Activated CD4-positive, alpha-beta T cell treated with anti-CD3 and anti-CD28 coated beads for 48 hours (primary cell): ENCODE measurements at regions not wholly inside any gene's neighbourhood (a gene's known extent, or its start where the extent isn't known, plus 50 kb on each side); places are given as distances from the start of the nearest gene placed in this dataset.
"Not testable (repeated sequence)": the region's sequence is repeated elsewhere in the genome, so short reads cannot be mapped to it uniquely, and the experiment has no call there.

Experiments used
- DNase-seq: peaks from one replicate; pipeline ENCODE4 v3.0.0-alpha.2; 2020

GRCh38 chr3:21017115-21017852 lies 733.7 kb downstream of the ZNF385D start:
- no peak for DNase-seq

- DNase-seq = no peak
These were observed 737.4 kb downstream of the ZNF385D start for GRCh38 chr3:21013566-21013965.

- no peak for DNase-seq
These were observed 751.3 kb downstream of the ZNF385D start for GRCh38 chr3:20999661-21000060.

- no peak for DNase-seq
These were observed 753.8 kb downstream of the ZNF385D start for GRCh38 chr3:20997183-20997582.

- no peak for DNase-seq
These were observed 760.1 kb downstream of the ZNF385D start for GRCh38 chr3:20990896-20991295.

GRCh38 chr3:20989653-20990052 lies 761.4 kb downstream of the ZNF385D start:
- DNase-seq = not testable (repeated sequence)

- DNase-seq = no peak
These were observed 766.3 kb downstream of the ZNF385D start for GRCh38 chr3:20984594-20985205.

- DNase-seq = no peak
These were observed 775.8 kb downstream of the ZNF385D start for GRCh38 chr3:20975188-20975651.

- no peak for DNase-seq
These were observed 776.6 kb downstream of the ZNF385D start for GRCh38 chr3:20974396-20974795.

- not testable (repeated sequence) for DNase-seq
These were observed 780.2 kb downstream of the ZNF385D start for GRCh38 chr3:20970807-20971206.

GRCh38 chr3:20967485-20967884 lies 781.5 kb upstream of the SGO1 start:
- not testable (repeated sequence) for DNase-seq

- DNase-seq = no peak
These were observed 772.2 kb upstream of the SGO1 start for GRCh38 chr3:20958161-20958560.

- no peak for DNase-seq
These were observed 759.9 kb upstream of the SGO1 start for GRCh38 chr3:20945892-20946291.

- no peak for DNase-seq
These were observed 749.8 kb upstream of the SGO1 start for GRCh38 chr3:20935791-20936190.

GRCh38 chr3:20931834-20932233 lies 745.8 kb upstream of the SGO1 start:
- no peak for DNase-seq

- DNase-seq = no peak
These were observed 744.0 kb upstream of the SGO1 start for GRCh38 chr3:20930034-20930433.

- DNase-seq = no peak
These were observed 738.8 kb upstream of the SGO1 start for GRCh38 chr3:20924646-20925385.

GRCh38 chr3:20921112-20921511 lies 735.1 kb upstream of the SGO1 start:
- not testable (repeated sequence) for DNase-seq

GRCh38 chr3:20916951-20917606 lies 731.1 kb upstream of the SGO1 start:
- DNase-seq = no peak

- no peak for DNase-seq
These were observed 728.3 kb upstream of the SGO1 start for GRCh38 chr3:20914310-20914709.

- no peak for DNase-seq
These were observed 726.4 kb upstream of the SGO1 start for GRCh38 chr3:20912406-20912805.

- no peak for DNase-seq
These were observed 723.5 kb upstream of the SGO1 start for GRCh38 chr3:20909511-20909910.

- DNase-seq = no peak
These were observed 719.3 kb upstream of the SGO1 start for GRCh38 chr3:20905210-20905805.
